T-helper 2 cell treated with Interferon-gamma antibody and Interleukin-4, amounts not matched to agents 100 ng/mL and 5 ng/mL, for 36 hours (primary cell): ENCODE measurements at regions not wholly inside any gene's neighbourhood (a gene's known extent, or its start where the extent isn't known, plus 50 kb on each side); places are given as distances from the start of the nearest gene placed in this dataset.

Source experiments
- intact Hi-C: fragments of 100-400 bp; cut with micrococcal nuclease; formaldehyde crosslinking; loops from one replicate; pipeline ENCODE4 v1.15.1; 2023

DNA sequence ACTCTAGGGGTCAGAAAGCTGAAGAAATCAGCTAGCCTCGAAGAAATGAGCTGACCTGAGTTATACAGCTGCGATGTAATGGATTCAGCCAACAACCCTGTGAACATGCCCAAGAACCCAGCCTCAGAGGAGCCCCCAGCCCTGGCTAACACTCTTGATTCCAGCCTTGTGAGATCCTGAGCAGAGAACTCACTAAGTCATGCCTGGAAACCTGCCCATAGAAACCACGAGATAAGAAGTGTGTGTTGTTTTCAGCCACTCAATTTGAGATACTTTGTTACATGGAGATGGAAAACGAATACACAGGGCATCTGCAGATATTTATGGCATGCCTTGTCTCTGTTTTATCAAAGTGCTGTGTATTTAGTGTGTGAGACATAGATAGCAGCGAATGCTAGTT, 265.2 kb downstream of the QKI start:
- intact Hi-C loops, result no loop called here

DNA sequence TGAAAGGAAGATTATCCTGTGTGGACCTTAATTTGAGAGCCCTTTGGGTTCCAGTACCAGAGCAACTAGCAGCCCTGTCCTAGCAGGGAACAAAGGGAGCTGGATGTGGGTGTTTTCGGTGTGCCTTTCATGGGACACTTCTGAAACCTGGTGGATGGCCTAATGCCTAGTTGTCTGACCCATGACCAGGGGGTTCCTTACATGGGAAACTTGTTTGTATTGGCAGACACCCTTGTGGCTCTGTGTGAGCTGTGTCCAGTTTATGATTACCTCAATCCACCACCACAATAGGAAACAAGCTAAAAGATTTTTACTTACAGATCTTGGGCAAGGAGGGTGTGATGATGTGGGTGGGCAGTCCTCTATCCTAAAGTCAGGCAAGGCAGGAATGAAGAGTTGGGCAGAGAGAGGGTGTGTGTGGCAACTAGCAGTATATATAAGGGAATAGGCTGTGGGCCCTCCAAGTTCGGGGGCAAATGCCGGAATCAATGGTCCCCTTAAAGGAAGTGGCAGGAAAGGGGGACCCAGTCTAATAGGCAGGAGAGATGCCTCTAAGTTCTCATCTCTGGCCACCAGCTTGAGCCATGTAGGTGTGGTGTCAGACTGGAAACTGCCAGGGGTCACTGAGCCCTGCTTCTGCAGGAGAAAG, 264.6 kb downstream of the QKI start:
- intact Hi-C loops, result no loop called here

DNA sequence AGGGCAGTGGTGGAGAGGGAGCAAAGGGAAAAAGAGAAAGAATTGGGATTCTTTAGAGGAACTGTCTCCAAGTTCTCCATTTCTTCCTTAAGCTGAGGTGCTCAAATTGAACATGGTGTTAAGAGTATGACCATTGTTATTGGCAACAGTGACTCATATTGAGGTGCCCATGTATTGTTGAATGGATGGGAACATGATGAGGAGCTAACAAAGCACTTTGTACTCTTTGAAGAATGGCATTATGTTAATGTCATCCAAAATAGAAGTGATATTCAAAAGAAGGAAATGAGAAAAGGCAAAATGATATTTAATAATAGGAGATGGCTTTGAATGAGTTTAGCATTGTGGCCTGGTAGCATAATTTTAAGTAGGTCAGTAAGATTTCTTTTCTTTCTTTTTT, 261.1 kb downstream of the QKI start:
- intact Hi-C loops, result no loop called here

DNA sequence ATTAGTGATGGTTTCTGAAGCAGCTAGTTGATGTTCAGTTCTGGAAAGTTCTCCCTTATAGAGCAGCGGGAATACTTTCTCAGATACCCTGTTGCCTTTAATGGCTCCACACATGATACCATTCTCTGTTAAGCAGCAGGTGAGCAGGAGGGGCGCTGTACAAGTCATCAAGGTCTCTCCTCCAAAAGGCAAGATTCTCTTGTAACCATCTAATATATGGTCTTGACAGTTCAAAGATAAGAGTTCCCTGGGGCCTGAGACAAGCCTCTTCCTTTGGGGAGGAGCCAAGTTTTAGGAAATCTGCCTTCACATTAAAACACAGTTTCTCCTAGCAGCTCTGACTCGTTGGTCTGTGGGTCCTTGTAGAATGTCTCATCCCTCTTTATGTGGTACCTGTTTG, 258.2 kb downstream of the QKI start:
- intact Hi-C loops, result no loop called here

DNA sequence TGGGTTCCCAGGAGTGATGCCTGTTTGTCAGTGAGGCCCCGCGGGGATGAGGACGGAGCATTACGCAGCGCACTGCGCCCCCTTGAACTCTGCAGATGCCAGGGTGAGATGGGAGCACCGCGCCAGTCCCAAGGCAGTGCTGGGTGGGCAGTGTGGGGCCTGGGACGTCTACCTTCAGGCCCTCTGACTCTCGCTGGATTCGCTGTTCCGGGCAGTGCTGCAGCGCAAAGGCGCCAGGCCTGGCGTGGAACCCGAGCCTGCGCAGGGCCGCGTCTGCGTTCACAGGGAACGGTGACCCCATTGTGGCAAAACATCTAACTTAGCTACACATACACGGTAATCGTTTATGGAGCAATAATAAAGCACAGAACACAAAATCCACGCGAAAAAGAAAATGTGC, 257.3 kb downstream of the QKI start:
- intact Hi-C loops, result no loop called here

DNA sequence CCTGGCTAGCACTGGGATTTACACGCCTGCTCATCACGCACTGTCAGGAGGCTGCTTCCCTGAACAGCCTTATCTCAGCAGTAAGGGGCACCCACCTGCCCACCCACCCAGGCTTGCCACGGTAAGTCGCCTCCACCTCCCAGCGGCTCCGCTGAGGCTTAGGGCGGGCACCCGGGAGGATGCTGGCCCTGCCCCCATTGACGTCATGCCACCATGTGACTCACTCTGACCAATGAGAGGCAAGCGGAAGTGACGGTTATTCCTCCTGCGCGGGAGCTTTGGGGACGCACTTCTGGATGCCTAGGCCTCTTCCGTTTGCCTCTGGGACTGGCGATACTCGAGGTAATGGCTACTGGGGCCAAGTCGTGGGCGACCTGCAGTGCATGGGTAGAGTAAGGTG, 256.8 kb downstream of the QKI start:
- intact Hi-C loops, result no loop called here

DNA sequence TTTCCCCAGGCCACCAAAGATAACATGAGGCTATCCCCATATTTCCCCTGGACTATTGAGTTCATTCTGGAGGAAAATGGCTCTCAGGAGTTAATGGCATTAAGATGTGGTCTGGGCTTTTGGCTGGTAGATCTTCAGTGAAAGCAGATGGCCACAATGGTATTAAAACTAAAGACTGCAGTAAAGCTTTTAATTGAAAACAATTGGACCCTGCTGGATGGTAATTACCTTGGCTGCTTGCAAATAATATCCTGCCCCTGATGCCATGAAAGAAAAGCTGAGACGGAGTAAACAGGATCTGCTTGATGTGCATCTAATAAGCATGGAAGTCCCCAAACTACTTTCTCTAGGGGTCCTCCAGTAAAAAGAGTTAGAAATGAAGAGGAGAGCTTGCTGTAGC, 255.8 kb downstream of the QKI start:
- intact Hi-C loops, result no loop called here

DNA sequence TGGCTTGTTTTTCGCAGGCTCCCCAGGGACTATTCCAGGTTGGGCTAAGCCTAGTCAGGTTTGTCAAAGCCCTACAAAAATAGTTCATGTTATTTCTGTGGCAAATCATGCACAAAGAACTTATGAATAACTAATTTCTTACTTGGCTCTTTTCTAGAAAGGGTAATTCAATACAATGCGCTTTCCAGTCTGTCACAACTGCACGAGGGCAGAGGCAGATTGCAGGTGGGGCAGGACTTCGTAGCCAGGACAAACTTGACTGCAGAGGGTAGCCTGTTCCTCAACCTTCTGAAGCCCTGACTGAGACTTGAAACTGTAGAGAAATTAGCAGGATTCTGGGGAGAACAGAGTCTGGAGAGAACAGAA, 253.5 kb downstream of the QKI start:
- intact Hi-C loops, result no loop called here

DNA sequence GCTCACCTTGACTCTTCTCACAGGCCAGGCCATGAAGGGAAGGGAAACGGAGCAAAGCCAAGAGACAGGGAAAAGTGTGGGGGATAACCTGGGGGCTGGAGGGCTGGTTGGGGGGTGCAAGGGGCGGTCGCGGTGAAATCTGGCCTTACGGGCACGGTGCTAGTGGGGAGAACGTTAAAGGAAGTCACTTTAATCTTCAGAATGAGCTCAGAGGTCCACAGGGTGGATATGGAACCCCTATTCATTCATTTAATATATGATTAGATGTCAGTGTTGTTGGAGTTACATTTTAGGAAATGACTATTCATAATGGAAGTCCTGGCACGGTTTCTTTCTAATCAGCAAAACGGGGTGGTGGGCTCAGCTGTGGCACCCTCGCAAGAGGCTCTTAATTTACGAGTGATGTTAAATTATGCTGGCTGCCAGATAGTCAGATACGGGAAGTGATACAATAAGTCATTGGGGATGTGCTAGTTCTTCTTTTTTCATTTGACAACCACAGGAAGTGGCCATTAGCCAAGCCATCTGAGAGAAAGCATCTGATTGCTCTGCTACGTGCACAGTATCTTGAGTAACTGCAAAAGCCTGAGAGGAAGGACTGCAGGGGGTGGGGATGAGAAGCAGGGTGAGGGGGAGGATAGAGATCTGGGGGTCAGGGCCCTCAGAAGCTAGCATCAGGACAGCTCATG, 253.0 kb downstream of the QKI start:
- intact Hi-C loops, result no loop called here

DNA sequence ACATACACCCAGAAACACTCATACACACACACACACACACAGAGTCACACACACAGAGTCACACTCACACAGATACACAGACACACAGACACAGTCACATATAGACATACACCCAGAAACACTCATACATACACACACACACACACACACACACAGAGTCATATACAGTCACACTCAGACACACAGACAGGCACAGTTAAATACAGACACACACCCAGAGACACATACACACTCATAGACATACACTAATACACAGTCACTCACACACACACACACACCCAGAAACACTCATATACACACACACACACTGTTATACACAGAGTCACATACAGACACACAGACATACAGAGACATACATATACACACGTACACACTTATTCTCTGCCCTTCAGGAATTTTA, 250.9 kb downstream of the QKI start:
- intact Hi-C loops, result no loop called here

DNA sequence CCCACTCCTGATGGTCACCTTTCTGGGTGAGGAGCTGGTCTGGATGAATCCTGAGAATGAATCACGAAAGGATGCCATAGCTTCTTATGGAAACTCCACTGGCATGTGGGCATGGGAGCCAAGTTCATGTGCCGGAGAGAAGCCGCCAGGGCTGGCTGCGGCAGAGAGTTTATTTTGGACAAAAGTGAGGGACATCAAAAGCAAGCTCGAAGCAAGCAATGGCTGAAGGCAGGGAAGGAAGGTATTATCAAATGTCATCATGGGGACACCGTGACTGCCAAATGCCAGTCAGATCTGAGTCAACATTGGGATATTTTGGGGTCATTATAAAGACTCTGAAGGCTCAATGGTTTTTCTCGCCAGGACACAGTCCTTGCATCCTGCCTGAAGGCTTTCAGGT, 249.1 kb downstream of the QKI start:
- intact Hi-C loops, result no loop called here

DNA sequence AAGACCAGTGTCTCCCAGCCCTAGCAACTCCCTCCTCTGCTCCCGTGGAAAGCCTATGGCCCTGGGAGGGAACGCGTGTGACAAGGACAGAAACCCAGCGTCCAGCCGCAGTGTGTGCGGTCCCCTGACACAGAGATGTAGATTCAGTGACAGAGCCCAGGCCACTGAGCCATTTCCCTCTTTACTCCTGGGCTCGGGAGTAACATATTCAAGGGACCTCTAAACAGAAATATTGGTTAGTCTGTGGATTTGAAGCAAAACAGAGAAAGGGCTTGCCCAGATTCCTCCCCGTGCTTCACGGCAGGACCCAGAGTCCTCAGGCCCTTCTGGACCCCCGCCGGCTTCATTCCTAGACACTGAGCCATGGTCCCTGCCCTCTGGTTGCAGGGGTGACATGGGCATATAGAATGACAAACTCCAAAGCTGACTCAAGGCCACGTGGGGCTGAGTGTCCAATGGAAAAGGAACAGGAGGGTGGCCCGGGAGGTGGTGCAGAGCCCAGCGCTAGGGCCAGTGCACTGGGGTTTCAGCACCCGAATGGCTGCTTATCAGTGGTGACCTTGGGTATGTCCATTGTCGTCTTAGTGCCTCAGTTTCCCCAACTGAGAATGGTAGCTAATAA, 248.2 kb downstream of the QKI start:
- intact Hi-C loops, result no loop called here

DNA sequence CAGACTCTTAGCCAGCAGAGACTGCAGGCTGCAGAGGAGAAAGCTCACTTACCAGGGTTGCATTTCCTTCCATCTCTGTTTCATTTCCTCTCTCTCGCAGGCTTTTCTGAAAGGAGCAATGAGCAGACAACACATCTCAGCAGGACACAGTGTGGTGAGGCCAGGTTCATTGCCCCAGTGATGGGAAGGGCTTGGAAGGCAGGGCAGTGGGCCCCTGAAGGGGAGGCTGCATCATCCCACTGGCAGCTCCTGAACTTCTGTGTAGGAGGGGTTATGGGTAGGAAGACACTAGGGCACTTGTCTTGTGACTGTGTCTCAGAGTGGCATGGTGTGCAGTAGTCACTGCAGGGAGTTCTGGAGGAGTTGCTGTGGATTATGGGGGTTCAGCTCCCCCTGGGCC, 246.8 kb downstream of the QKI start:
- intact Hi-C loops, result no loop called here

DNA sequence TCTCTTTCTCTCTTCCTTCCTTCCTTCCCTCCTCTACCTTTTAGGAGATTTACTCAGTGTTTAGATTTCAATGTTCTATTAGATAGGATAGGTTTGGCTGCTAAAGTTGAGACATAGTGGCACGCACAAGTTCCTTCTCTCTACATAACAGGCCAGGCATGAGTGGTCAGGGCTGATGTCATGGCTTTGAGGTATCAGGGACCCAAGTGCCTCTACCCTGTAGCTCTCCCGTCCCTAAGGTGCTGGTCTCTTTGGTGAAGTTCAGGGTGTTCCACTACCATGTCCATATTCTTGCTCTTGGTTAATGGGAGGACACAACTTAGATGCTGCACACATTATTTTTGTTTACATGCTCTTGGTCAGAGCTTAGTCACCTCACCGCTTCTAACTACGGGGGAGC, 245.3 kb downstream of the QKI start:
- intact Hi-C loops, result no loop called here

DNA sequence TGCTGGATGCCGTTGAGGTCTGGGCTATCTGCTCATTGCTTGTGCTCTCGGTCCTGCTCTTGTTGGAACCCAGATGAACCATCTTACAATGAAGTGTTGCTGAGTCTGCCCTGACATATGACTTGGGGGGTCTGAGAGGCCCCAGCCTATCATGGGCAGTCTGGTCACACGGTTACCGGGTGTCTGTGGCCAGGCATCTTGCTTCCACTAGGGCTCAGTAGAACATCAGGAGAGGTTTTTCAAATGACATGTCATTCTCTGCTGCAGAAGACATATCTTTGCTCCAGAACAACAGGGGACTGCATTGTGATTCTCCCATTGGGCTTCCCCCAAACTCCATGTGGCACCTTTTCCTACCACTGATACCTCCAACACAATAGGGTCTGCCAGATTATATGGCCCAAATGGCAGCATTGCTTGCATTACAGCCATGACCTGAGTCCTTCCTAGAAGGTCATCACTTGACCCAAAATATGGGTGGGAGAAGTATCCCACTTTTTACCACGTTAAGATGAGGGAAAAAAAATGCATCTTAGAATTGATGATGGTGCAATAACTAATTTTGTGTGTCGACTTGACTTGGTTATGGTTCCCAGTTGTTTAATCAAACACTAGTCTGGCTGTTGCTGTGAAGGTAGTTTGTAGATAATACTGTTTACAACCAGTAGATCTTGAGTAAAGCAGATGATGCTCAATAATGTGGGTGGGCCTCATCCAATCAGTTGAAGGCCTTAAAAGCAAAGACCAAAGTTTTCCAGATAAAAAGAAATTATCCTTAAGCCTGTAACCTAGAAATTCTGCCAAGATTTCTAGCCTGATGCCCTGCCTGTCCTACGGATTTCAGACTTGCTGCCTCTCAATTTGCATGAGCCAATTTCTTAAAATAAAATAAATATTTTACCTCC, 241.0 kb downstream of the QKI start:
- intact Hi-C loops, result no loop called here

DNA sequence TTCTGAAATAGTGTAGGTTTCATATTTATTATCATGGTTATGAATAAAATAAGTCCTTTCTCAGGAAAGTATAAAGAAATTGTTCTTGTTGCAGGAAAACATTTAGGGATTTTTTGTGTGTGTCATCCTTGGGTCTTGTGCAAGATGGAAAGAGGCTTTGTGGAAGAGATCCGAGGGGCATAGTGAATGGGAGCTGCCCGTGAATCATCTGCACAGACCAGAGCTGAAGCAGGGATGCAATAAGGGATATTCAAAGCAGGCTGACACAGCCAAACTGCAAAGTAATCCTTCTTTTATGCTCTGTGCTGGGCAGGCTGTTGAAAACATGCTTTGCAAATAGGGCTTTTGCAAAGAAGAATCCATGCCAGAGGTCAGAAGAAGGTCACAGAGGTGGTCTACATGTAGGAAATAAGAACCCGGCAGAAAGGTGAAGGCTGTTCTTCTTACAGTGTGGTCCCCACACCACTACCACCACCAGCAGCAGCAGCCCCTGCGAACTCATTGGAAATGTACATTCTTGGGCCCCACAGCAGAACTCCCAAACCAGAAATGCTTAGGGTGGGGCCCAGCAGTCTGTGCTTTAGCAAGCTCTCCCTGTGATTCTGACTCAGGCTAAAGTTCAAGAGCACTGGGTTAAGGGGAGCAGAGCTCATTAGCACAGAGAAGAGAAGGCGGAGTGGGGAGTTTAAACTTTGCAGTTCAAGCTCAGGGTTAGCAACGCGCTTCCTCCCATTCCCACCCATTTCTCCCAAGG, 237.6 kb downstream of the QKI start:
- intact Hi-C loops, result no loop called here

DNA sequence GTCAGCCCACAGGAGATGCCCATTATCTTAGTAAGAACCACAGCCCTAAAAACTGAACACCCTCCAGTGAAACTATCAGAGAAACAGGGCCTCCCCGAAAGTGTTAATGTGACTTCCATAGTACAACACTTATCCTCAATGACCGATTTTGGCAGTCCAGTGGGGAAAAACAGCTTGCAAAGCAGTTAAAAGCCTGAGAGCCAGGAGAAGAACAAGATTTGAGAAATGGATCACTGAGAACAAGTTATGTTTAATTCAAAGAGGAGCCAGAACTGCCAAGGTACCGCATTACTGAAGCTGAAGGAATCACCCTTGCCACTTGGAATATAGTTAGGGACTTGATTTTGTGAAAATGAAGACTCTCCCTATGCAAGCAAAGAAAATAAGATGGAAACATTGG, 236.9 kb downstream of the QKI start:
- intact Hi-C loops, result no loop called here

DNA sequence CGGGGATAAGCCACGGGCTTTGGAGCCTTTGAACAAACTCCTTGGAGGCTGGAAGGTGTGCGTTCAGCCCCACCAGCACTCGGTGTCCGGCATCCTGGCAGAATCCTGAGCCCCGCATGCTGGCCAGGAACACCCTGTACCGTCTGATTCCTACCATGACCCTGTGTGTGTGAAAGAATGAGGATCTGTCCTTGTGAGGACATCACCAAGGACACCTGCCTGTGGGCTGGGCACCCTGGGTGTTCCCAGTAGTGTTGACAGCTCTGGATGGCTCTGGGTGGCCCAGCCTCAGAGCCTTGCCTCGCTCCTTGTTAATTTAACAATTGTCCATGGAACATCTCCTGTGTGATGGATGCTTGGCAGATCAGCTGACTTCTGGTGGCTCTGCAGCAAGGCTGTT, 234.3 kb downstream of the QKI start:
- intact Hi-C loops, result no loop called here

DNA sequence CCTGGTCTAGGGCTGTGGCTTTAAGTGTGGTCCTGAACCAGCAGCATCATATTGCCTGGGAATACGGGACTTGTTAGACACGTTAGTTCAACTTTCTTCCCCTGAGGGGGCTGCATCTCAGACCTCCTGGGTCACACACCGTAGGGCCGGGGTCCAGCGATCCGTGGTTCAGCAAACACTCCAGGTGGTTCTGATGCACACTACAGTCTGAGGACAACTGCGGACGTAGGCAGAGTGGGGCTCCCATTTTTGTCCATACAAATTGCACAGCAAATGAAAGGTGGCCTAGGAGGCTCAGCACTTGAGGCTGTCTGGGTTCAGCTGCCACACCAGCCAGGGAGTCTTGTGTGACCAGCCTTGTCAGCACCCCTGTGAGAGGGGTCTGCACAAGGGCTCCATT, 233.1 kb downstream of the QKI start:
- intact Hi-C loops, result no loop called here

DNA sequence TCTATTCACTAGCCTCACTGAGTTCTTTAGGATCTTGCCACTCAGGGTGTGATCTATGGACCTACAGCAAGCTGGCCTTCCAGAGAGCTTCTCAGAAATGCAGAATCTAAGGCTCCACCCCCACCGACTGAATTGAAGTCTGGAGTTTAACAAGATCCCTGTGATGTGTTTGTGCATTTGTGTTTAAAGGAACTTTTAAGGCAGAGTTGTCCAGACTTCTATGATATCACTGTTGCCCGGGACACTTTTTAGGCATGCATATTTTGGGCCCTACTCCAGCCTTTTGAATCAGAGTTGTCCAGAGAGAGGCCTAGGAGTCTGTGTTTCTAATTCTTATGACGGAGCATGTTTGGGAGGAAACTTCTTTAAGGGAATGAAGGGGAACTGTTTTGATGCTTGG, 232.3 kb downstream of the QKI start:
- intact Hi-C loops, result no loop called here

DNA sequence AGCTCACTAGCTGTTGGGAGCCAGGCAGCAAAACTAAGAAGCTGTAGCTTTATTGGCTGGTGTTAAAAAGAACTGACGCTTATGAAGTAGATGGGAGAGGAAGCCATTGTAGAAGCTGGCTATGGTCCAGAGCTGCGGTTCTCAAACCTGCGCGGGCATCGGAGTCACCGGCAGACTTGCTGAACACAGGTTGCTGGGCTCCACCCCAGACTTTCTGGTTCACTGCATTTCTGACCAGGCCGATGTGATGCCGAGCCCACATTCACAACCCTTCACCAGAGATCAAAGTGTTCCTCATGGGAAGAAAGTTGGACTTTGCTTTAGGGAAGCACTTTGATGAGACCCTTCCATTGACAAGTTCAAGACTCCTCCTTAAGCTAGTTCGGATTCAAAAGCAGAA, 231.6 kb downstream of the QKI start:
- intact Hi-C loops, result no loop called here
